ENCODE measurements at regions not wholly inside any gene's neighbourhood (a gene's known extent, or its start where the extent isn't known, plus 50 kb on each side); places are given as distances from the start of the nearest gene placed in this dataset.

DNA sequence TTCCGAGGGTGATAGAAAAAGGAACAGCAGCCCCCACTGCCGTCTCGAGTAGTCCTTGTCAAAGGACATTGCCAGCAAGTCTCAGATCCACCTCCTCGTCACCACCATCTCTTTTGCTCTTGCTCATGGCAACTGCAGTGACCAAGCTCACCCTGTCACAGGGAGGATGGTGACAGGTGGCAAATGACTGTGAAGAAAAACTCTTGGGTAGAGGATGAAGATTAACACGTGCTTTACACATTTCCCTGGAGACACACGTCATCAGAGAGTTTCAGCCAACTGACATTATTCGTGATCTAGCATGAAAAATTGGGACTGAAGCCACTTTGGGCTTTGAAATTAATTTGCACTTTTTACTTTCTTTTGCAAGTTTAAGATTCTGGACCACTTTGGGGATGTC lies 174.3 kb downstream of the EBLN2 start:
- no peak for TF ChIP-seq YY1 (IDR thresholded peaks at IDR 0.05; ENCODE audit: insufficient read depth, insufficient read length)
- no peak for TF ChIP-seq SUZ12 (IDR thresholded peaks at IDR 0.05; ENCODE audit: extremely low read depth, insufficient read depth, insufficient read length)
- no peak for TF ChIP-seq ZNF274 (IDR thresholded peaks at IDR 0.05; ENCODE audit: low read depth, low read length)
